Small intestine (tissue), 7 donors: ENCODE measurements at regions not wholly inside any gene's neighbourhood (a gene's known extent, or its start where the extent isn't known, plus 50 kb on each side); places are given as distances from the start of the nearest gene placed in this dataset.
"Not testable (repeated sequence)": the region's sequence is repeated elsewhere in the genome, so short reads cannot be mapped to it uniquely, and the experiment has no call there.

Experiments
- DNase-seq, 2 donors: peaks; one replicate each; pipeline versions ENCODE4 v3.0.0 to v3.0.0-alpha.2; 2013
- FAIRE-seq: peaks from 2 replicates; lab custom pipeline; 2012; peaks lifted over from hg19 to GRCh38; lab: Jason Lieb, UNC
- H3K27ac ChIP-seq, 3 donors: one replicate each; pipeline ENCODE4 v1.5.1; 2013; ENCODE audit warnings: low read length in 2 of 3, mild to moderate bottlenecking in 2 of 3, control low read depth in 1 of 3, inconsistent platforms in 1 of 3, low read depth in 1 of 3, moderate library complexity in 1 of 3
- H3K27me3 ChIP-seq, 3 donors: one replicate each; pipeline ENCODE4 v1.6.1; 2013; ENCODE audit warnings: low read length in 3 of 3, inconsistent platforms in 1 of 3; ENCODE audit not compliant: control insufficient read depth in 3 of 3, insufficient read depth in 3 of 3
- H3K36me3 ChIP-seq, 3 donors: one replicate each; pipeline ENCODE4 v1.6.1; 2013; ENCODE audit warnings: low read length in 3 of 3, inconsistent platforms in 1 of 3, low read depth in 1 of 3, mild to moderate bottlenecking in 1 of 3, moderate library complexity in 1 of 3; ENCODE audit not compliant: control insufficient read depth in 3 of 3, insufficient read depth in 2 of 3
- H3K4me1 ChIP-seq, 3 donors: one replicate each; pipeline ENCODE4 v1.6.1; 2013; ENCODE audit warnings: low read length in 2 of 3, inconsistent platforms in 1 of 3, low read depth in 1 of 3, mild to moderate bottlenecking in 1 of 3, moderate library complexity in 1 of 3; ENCODE audit not compliant: control insufficient read depth in 3 of 3, insufficient read depth in 2 of 3
- H3K4me3 ChIP-seq, 3 donors: one replicate each; pipeline ENCODE4 v1.5.1; 2013; ENCODE audit warnings: low read length in 3 of 3, control low read depth in 1 of 3, inconsistent platforms in 1 of 3, low read depth in 1 of 3, mild to moderate bottlenecking in 1 of 3, moderate library complexity in 1 of 3
- H3K9me3 ChIP-seq, 2 donors: one replicate each; pipeline ENCODE4 v1.6.1; 2013; ENCODE audit warnings: low read depth in 1 of 2, low read length in 1 of 2; ENCODE audit not compliant: control insufficient read depth in 2 of 2, insufficient read depth in 1 of 2
- WGBS, 3 donors: extraction: QIAGEN DNeasy Blood & Tissue Kit; methylation state at CpG; one replicate each; pipeline ENCODE4 v1.1.7; 2013; 5-methylcytosine and 5-hydroxymethylcytosine counted together
- donor health status: healthy with polysubstance abuse.
- donor health status: control.
- donor health status: control.
- donor health status: Bipolar disorder and iron deficiency.
- donor health status: healthy.

DNA sequence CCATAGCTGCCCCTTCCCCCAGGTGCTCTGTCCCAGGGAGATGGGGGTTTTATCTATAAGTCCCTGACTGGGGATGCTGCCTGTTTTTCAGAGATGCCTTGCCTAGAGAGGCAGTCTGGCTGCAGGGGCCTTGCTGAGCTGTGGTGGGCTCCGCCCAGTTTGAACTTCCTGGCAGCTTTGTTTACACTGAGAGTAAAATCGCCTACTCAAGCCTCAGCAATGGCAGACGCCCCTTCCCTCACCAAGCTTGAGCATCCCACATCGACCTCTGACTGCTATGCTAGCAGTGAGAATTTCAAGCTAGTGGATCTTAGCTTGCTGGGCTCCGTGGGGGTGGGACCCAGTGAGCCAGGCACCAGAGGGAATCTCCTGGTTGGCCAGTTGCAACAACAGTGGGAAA is 430.4 kb downstream of the CPS1 start:
- not testable (repeated sequence) for H3K27ac ChIP-seq, H3K36me3 ChIP-seq, H3K4me1 ChIP-seq, FAIRE-seq, H3K9me3 ChIP-seq, H3K27me3 ChIP-seq, H3K4me3 ChIP-seq, DNase-seq
- 55 to 70% (median 55%) methylated on average over 5 of the region's 5 CpGs for WGBS, 3 donors

DNA sequence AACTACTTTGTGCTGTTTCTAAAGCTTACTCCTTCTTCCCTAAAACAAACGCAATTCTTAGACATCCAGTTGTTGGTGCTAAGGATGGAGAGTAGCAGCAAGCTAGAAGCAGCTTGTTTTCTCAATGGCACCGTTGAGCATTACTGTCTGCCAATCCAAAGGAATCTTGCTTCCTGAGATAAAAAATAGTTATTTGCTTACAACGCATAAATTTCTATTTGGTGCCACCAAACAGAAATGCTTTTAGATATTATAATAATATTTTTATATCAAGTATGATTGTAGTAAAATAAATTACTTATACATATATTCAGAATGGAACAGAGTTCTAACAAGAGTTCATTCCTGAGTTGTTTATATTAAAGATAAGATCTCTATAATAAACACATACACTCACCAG is 434.7 kb downstream of the CPS1 start:
- Histone ChIP-seq H3K27me3 (no peaks in the 10 kb centered on the region), H3K36me3 (no peaks in the 10 kb centered on the region), H3K27ac (no peak overlapping the region), H3K9me3 (no peaks in the 10 kb centered on the region), H3K4me1 (no peaks in the 10 kb centered on the region), H3K4me3 (no peak overlapping the region)
- no peak for FAIRE-seq
- DNase-seq: no peak
- WGBS, 3 donors: 69 to 80% (median 75%) methylated on average over 3 of the region's 3 CpGs

DNA sequence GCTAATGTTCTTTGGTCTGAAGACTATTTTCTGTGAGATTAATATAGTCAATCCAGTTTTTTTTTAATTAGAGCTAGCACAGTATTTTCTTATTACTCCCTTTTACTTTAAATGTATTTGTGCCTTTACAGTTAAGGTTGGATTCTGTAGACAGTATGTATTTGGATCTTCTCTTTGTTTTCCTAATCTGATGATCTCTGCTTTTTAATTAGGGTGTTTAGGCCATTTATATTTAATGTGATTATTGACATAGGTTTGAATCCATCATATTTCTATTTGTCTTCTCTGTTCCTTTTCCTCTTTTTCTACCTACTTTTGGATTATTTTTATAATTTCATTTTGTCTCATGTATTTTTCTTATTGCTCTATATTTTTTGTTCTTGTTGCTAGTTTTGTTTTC is 437.7 kb downstream of the CPS1 start:
- H3K27me3 ChIP-seq: no peaks in the 10 kb centered on the region
- FAIRE-seq (no peak), DNase-seq (no peak)
- H3K4me1 ChIP-seq: no peaks in the 10 kb centered on the region
- H3K4me3 ChIP-seq: no peak overlapping the region
- no peaks in the 10 kb centered on the region for H3K9me3 ChIP-seq
- H3K36me3 ChIP-seq: no peaks in the 10 kb centered on the region
- H3K27ac ChIP-seq: no peak overlapping the region

DNA sequence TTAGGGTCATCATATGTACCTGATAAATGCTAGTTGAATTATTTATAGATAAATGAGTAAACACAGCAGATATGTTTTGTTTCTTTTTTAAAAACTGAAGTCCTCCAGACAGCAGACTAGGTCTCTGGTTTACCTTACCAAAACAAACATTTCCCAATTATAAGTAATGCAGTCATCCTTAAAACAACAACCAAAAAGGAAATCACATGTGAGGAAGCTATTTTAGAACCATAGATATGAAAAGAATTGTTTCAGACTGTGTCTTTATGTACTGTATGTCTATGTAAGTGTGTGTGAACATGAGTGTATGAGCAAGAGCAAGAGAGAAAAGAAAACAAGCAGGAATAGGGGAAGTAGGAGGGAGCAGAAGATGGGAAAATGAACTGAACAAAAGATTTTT is 441.0 kb downstream of the CPS1 start:
- Histone ChIP-seq H3K4me3 (no peak overlapping the region), H3K9me3 (no peaks in the 10 kb centered on the region), H3K27me3 (no peaks in the 10 kb centered on the region), H3K36me3 (no peaks in the 10 kb centered on the region), H3K4me1 (no peaks in the 10 kb centered on the region), H3K27ac (no peak overlapping the region)
- DNase-seq (no peak), FAIRE-seq (no peak)

DNA sequence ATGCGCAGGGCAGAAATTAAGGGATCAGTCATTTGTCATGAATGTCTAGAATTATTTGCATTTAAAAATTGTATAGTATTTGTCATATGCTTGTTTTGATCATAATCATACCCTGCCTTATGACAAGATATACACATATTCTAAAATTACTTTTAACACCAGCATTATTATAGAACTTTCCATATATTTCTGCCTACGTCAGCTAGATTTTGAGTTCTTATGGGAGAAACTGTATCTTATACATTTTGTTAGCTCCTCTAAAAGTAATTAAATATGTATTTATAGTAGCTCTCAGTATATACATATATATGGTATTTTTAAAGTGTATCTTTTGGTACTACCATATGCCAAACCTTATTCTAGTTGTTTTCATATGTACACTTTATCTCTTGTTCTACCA is 441.9 kb downstream of the CPS1 start:
- DNase-seq (no peak), FAIRE-seq (no peak)
- Histone ChIP-seq H3K4me1 (no peaks in the 10 kb centered on the region), H3K27me3 (no peaks in the 10 kb centered on the region), H3K4me3 (no peak overlapping the region), H3K27ac (no peak overlapping the region), H3K9me3 (no peaks in the 10 kb centered on the region), H3K36me3 (no peaks in the 10 kb centered on the region)
- 92 to 98% (median 93%) methylated on average over 2 of the region's 2 CpGs for WGBS, 3 donors

DNA sequence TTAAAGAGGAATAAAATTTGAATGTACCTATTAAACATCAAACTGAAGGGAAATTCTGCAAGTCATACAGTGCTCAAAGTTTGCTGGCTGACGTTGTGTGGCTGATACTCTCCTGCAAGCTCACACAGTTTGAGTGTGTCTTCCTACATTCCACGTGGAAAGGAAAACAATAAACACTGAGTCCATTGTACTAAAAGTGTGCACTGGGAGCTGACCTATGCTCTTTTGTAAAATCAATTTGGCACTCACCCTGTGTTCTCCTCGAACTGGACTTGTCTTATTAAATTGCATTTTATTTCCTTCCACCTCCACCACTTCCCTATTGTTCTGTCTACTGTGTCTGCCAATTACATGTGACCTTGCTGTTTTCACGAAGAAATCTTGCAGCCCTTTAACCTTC is 458.0 kb downstream of the CPS1 start:
- Histone ChIP-seq H3K9me3 (no peaks in the 10 kb centered on the region), H3K27ac (no peak overlapping the region), H3K36me3 (no peaks in the 10 kb centered on the region), H3K27me3 (no peaks in the 10 kb centered on the region), H3K4me1 (no peaks in the 10 kb centered on the region), H3K4me3 (no peak overlapping the region)
- no peak for DNase-seq
- FAIRE-seq: no peak
- 1 to 21% (median 2%) methylated on average over 4 of the region's 4 CpGs for WGBS, 3 donors

DNA sequence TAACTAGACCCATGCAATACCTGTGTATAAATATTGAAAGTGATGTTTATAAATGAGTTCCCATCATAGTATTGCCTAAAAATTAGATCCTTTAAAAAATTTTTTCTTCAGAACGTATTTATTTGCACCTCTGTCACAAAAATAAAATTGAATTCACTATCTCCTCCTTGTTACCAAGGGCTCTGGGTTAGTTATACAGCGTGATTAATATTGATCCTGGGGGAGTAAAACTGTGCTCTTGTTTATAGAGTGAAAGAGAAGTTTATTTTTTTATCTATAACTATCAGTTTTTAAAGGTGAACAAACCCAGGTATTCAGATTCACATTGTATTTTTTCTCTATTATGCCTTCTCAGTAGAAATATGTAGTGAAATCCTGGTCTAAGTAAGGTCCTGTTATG is 458.5 kb downstream of the CPS1 start:
- WGBS, 3 donors: 40 to 55% (median 41%) methylated on average over 2 of the region's 2 CpGs
- FAIRE-seq: no peak
- DNase-seq: no peak

DNA sequence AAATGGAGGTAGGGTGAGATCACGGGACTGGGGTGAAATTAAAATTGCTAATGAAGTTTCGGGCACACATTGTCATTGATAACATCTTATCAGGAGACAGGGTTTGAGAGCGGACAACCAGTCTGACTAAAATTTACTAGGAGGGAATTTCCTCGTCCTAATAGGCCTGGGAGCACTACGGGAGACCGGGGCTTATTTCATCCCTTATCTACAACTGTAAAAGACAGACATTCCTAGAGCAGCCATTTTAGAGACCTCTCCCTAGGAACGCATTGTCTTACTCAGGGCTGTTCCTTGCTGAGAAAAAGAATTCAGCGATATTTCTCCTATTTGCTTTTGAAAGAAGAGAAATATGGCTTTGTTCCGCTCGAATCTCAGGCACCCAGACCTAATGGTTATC is 468.7 kb downstream of the CPS1 start:
- 88 to 92% (median 88%) methylated on average over 10 of the region's 10 CpGs for WGBS, 3 donors
- DNase-seq, H3K27ac ChIP-seq, H3K4me1 ChIP-seq, H3K36me3 ChIP-seq, H3K4me3 ChIP-seq, FAIRE-seq, H3K27me3 ChIP-seq: not testable (repeated sequence)
- H3K9me3 ChIP-seq: peaks cover 0 to 23% of the 10 kb centered on the region in 2 donors

More for the DNA sequence above, 458.5 kb downstream of the CPS1 start:
- H3K36me3 ChIP-seq: no peaks in the 10 kb centered on the region
- no peak overlapping the region for H3K27ac ChIP-seq
- H3K27me3 ChIP-seq: no peaks in the 10 kb centered on the region
- H3K4me3 ChIP-seq: no peak overlapping the region
- H3K9me3 ChIP-seq: no peaks in the 10 kb centered on the region
- no peaks in the 10 kb centered on the region for H3K4me1 ChIP-seq

DNA sequence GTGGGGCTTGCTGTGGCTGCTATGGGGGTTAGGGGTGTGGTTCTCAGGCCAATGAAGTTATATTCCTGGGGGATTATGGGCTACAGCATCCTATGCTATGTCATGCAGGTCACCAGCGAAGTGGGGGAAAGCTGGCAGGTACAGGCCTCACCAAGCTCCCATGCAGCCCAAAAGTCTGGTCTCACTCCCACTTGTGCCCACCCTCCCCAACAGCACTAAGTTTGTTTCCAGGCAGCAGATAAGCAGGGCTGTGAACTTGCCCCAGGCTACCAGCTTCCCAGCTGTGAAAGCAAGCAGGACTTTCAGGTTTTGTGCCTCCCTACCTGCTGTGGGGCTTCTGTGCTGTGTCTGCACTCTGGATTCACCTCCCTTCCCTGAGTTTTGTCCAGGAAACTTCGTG is 469.7 kb downstream of the CPS1 start:
- WGBS, 3 donors: 40 to 53% (median 52%) methylated on average over 2 of the region's 2 CpGs
- DNase-seq (no peak), FAIRE-seq (no peak)
- Histone ChIP-seq H3K4me1 (no peaks in the 10 kb centered on the region), H3K9me3 (peaks cover 0 to 23% of the 10 kb centered on the region in 2 donors), H3K27ac (no peak overlapping the region), H3K27me3 (no peaks in the 10 kb centered on the region), H3K36me3 (no peaks in the 10 kb centered on the region), H3K4me3 (no peak overlapping the region)
